Fibroblast of skin of back (primary cell): ENCODE measurements at regions not wholly inside any gene's neighbourhood (a gene's known extent, or its start where the extent isn't known, plus 50 kb on each side); places are given as distances from the start of the nearest gene placed in this dataset.

Experiments
- DNase-seq: peaks from one replicate; pipeline ENCODE4 v3.0.0-alpha.2; 2013

DNA sequence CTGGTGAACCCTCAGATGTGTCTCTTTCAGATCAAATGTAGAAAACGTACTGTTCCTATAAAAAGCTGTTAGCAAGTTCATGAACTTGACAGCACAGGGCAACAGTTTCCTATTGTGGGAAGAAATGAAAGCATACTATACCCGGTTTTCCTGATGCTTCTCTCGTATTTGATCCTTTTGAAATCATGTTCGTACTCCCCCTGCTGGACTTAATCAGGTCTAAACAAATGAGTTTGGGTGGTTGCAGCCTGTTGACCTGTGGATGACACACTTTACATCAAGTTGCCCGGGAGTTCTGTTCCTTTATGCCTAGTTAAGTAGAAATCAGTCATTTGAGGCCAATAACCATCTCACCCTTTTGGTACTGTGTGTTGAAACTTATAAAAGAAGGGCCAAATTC is 1992.3 kb downstream of the MAT2B start:
- DNase-seq = peak; percentile 9

DNA sequence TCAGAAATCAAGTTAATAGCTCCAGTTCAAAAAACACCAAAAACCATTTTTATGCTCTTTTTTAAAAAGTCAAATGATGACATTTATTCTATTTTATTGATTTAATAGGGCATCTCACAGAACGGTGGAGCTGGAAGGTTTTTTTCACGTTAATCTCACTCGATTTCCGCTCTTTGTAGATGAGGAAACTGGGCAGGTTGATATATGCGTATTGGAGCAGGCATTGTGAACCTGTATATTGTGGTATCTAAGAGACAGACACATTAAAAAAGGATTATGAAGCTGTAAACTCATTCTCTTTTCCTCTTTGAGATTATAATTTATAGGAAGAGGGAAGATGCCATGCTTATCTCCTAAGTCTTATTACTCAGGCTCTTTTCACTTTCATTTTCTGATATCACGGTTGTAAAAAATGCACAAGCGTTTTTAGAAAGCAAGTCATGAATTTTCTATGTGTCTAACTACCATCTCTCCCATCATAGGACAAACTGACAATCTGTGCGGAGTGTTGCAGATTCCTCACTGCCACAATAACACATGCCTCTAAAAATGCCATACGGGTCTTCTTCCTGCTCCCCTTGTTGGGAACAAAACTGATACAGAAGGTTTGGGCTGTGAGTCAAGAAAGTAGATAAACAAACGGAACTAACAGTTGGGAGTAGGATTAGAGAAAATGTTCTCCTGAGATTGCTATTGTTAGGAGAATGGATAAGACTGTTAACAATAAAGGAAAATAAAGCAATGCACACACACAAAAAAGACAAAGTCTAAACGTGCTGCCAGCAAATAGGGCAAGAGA is 1997.7 kb downstream of the MAT2B start:
- DNase-seq = peak; percentile 19

DNA sequence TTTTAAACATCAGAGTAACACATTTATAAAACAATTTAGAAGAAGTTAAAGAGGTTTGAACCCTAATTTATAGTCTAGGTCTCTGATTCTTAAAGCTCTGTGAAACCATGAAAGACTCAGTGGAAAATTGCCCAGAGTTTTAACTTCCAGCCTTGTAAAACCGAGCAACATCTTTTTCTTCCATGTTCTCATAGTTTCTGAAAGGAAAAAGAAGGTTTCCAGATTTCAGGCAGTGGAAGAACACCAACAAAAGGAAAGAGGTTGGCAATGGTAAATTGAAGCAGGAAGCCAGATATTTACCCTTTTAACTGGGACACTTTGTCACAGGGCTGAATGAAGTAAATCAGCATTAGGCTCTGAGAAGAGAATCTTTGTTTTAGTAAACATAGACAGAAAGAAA is 1999.3 kb downstream of the MAT2B start:
- no peak for DNase-seq

DNA sequence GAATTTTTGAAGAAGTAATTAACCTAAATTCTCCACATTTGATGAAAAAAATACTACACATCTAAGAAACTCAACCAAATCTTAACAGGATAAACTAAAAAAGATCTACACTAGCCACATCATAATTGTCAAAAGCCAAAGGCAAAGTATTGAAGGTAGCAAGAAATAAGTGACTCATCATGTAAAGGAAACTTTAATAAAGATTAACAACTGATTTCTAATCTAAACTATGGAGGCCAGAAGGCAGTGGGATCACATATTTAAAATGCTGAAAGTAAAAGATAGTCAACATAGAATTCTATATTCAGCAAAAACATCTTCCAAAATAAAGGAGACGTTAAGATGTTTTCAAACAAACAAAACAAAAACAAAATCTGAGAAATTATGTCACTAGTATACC is 2002.9 kb downstream of the MAT2B start:
- DNase-seq = no peak

DNA sequence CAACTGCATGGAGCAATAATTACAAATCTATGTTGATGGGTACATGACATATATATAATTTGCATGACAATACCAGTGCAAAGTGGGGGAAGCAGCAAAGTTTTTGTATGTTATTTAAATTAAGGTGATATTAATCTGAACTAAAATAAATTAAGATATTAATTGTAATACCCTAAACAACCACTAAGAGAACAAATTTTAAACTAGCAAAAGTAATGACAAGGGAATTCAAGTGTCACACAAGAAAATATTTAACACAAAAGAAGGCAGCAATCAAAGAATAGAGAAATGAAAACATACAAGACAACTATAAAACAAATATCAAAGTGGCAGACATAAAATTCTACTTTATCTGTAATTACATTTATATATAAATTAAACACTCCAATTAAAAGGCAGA is 2003.4 kb downstream of the MAT2B start:
- DNase-seq = no peak

DNA sequence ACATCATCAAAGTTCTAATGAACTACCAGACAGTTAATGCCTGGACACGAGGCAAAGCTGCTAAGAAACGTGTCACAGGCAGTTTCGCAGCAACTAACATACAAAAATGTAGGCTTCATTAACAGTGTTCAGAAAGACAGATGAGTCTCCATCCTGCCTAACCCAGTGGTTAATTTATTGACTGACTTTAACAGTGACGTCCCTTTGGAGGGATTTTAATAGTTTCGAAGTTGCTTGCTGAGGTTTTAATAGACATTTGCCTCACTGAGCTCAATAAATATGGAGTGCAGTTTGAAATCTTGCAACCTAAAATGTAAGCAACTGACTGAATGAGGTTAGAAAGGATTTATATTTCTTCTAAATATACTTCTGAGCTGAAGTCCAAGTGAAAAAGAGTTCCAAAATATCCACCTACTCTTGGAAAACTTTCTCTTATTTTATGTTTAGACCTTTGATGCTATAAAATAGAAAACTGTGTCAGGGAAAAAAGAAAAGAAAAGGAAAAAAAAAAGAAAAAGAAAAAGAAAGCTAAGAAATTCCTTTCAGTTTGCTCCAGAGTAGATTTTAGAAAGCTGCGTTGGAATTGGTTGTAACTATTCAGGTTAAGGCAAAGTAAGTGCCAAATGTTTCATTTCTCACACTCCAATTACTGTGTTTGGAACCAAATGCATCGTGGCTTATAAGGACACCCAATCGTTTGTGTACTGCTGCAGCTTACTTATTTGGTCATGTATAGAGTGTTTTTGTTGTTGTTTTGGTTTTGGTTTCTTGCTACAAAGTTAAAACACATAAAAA is 2016.6 kb downstream of the MAT2B start:
- no peak for DNase-seq

DNA sequence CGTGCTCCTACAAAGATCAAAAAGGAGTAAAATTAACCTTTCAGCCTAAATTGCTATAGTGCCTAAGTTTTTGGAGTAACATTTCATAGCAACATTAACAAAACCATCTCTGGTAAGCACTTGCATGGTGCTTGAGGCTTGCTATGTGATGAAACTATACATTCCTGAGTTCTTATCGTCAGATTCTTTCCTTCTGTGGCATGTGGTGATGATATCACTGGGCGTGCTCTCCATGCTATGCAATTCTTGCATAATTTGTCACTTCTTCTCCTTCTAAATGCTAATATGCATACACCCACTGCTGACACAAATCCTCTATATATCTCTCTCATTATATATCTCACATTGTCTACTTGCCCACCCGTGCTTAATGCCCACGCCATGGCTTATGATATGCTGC is 2019.9 kb downstream of the MAT2B start:
- DNase-seq = peak; percentile 79

DNA sequence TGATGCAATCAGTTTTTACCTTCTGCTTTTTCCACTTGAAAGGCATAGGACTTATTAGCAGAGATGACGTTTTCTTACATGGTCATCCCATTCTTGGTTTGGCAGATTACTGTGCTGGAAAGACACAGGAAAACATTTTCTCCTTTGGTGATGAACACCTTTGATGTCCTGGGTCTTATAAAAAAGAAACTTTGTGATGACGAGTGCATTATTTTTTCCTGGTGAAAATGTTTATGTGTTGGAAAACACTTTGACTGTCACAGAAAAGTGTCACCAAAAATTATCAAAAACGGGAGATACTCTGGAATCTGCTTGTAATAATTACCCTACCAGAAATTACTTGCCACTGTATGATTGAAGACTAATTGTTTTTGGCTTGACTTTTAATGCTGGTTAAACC is 2020.9 kb downstream of the MAT2B start:
- DNase-seq = no peak

DNA sequence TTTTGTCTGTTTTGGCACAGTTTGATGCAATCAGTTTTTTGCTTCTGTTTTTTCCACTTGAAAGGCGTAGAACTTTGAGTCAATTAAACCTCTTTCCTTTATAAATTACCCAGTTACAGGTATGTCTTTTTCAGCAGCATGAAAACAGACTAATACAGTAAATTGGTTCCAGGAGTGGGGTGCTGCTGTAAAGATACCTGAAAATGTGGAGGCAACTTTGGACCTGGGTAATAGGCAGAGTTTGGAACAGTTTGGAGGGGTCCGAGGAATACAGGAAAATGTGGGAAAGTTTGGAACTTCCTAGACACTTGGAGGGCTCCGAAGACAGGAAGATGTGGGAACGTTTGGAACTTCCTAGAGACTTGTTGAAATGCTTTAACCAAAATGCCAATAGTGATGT is 2022.2 kb downstream of the MAT2B start:
- DNase-seq = no peak

DNA sequence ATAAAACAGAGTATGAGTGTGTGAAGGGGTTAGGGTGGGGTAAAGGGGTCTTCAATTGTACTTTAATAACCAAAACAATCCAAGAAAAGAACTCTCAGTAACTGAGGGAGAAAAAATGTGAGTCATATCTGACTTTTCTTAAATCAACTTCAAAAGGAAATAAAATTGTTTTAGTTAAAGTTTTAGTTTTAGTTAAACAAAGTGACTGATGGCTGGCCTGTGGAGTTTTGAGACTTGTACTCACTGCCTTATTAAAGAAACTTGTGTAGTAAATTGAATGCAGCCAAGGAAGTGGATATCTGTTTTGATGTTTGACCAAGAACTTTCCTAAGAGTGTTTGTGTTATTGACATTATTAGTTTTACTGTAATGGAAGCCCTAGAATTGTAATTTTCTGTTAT is 2032.6 kb downstream of the MAT2B start:
- DNase-seq = peak; percentile 35

DNA sequence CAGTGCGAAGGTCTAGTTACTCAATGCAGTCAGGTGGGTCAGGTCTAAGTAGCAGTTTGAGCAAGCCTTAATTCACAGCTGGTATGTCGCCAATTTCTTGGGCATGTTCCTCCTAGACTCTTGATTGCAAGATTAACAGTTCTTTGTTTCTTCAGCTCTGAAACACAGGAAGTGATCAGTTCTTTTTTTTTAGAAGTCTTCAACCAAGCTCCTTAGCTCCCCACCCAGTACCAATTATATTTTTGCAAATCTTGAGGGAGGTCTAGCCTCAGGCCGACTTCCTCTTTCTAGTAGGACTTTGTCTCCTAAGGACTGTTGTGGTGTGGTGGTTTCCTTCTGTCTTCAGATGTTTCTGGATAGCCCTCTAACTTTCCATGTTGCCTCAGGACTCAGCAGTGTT is 2054.2 kb downstream of the MAT2B start:
- DNase-seq = no peak

DNA sequence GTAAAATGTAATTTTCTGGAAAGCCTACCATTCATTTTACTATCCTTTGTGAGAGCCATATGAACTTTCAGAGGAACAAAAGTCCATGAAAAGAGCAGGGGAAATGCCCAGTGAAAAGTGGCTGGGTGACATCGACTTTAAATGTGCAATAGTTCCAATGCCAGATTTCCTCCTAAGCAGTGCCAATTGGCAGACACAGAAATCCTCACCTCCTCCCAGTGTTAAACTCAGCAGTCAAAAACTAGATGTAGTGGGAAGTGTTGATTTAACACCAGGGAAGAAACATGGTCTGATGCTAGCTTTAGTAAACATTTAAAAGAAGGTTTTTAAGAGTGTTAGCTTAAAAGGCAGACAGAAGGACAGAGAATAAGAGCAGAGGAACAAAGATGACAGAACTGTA is 2055.2 kb downstream of the MAT2B start:
- no peak for DNase-seq

DNA sequence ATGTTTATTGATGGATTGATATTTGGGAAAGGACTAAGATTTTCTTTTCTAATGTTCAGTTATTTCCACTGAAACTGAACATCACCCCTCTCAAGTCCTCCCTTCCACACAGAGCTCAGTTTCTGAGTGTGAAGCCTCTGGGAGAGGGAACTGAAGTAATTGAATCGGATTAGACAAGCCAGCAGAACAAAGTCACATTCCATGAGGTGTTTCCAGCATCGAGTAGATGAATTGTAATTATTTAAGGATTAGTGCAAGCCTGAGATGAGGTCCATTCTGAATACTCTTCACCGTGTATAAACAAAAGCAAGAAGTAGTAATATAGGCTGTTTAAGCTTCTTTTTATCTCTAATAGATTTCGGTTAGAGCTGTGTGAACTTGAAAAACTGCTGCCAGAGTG is 2060.5 kb downstream of the MAT2B start:
- no peak for DNase-seq

DNA sequence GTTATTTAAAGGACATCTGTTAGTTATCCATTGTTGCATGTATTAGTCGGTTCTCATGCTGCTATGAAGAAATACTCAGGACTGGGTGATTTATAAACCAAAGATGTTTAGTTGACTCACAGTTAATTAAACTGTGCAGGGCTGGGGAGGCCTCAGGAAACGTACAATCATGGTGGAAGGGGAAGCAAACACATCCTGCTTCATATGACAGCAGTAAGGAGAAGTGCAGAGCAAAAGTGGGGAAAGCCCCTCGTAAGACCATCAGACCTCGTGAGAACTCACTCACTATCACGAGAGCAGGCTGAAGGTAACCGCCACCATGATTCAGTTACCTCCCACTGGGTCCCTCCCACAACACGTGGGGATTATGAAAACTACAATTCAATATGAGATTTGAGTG is 2064.1 kb downstream of the MAT2B start:
- no peak for DNase-seq

DNA sequence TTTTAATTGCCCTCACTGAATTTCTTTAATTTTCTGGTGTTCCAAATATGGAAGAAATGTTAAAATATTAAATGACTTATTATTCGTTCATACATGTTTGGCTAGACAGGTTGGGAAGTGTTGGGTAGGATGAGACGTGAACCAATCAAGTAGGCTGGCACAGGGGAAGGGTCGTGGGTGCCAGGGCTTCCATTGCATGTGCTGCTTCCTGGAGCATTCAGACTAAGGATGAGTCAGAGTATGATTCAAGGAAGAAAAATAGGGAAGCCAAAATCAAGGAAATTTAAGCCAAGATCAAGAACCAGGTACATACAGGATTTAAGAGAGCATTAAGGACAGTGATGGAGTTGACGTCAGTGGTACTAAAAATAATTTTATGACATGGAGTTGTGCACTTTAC is 2068.0 kb downstream of the MAT2B start:
- no peak for DNase-seq

DNA sequence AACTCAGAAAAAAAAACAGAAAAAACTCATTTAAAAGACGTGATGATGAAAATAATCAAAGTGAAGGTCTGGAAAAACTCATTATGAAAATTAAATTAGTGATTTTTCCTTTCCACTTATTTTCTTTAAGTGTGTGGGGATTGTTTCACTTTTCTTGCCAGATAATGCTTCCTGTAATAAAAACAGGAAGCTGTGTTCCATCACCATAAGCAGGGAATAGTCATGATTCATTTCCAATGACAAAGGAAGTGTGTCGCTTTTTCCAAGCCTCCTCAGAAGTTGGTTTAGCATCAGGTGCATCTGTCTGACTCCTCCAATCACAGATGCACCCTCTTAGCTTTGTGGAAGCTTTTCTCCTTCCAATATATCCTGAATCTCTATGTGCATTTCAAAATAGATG is 2068.7 kb downstream of the MAT2B start:
- no peak for DNase-seq

DNA sequence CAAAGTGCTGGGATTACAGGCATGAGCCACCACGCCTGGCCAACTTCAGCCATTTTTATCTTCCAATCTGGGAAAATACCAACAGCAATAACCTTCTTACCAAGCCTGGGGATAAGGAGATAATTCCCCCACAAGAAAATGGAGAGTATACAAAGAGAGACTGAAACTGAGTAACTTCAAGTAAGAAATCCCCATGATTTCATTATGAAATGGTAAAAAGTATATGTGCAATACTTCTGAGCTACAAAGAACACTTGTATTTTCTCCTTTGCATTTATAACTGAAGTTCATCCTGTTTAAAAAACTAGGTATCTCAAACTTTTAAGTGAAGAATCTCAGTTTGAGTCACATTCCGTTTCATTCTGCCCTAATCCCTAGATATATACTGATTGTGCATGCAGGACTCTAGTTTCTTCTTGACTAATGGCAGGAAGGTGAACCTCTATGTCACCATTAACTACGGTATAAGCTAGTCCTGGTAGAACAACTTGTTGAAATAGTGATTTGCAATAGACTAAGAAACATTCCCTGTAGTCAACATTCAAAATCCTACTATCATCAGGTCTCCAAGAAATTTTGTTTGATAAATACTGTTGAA is 2071.4 kb downstream of the MAT2B start:
- no peak for DNase-seq

DNA sequence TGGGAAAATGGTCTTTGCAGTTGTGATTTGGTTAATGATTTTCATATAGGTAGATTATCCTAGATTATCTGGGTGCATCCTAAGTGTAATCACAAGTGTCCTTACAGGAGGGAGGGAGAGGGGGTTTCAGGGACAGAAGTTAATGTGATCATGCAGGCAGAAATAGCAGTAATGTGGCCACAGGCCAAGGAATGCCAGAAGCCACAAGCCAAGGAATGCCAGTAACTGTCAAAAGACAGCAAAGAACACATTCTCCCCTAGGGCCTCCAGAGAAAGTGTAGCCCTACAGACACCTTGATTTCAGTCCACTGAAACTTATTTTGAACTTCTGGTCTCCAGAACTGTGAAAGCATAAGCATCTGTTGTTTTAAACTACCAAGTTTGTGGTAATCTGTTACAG is 2074.5 kb downstream of the MAT2B start:
- peak; percentile 5 for DNase-seq

DNA sequence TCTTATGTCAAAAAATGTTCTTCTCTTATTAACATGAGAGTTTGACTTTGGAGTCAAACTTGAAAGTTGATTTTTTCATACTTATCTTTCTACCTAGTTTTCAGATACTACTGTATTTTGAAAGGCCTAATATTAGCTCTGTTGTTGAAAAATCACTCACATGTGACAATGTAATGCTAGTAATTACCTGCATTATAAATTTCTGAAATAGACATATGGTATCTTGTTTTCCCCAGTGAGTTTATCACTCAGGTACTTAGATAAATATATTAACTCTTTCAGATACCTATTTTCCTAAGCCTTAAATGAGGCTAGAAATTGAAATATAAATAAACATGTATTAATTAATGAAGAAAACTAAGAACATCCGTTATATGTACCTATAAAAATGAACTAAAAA is 2089.3 kb downstream of the MAT2B start:
- no peak for DNase-seq

DNA sequence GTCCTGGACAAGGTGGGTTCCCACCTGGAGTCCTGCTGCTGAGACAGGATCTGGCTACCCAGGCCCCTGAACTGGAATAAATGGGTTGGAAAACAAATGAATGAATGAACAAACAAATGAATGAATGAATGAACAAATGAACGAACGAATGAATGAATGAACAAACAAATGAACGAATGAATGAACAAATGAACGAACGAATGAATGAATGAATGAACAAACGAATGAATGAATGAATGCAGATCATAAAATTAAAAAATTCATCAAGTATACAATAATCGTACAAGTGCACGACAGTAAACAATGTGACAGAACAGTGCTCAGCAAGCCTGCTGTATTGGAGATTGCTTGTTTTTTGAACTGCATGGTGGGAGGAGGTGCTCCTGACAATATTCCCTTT is 2097.1 kb downstream of the MAT2B start:
- no peak for DNase-seq

DNA sequence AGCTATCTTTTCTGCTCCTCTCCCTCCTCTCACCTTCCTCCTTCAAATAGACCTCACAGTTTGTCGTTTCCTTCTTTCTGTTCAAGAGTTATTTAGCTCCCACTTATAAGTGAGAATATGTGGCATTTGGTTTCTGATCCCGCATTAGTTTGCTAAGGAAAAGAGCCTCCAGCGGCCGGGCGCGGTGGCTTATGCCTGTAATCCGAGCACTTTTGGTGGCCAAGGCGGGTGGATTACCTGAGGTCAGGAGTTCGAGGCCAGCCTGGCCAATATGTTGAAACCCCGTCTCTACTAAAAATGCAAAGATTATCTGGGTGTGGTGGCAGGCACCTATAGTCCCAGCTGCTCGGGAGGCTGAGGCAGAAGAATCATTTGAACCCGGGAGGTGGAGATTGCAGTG is 2101.6 kb downstream of the MAT2B start:
- no peak for DNase-seq

DNA sequence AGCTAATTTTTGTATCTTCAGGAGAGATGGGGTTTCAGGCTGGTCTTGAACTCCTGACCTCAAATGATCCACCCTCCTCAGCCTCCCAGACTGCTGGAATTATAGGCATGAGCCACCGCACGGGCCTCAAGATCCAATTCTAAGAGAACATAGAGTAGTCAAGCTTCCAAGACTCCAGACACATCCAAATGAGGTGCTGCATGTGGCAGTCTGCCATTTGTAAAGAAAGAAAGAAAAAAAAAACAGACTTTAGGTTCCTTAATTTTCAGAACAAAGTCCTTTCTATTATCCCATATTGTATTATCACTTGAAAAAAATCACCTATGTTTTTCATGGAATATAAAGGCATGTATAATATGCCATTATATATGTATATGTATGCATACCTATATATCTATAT is 2104.5 kb downstream of the MAT2B start:
- no peak for DNase-seq

DNA sequence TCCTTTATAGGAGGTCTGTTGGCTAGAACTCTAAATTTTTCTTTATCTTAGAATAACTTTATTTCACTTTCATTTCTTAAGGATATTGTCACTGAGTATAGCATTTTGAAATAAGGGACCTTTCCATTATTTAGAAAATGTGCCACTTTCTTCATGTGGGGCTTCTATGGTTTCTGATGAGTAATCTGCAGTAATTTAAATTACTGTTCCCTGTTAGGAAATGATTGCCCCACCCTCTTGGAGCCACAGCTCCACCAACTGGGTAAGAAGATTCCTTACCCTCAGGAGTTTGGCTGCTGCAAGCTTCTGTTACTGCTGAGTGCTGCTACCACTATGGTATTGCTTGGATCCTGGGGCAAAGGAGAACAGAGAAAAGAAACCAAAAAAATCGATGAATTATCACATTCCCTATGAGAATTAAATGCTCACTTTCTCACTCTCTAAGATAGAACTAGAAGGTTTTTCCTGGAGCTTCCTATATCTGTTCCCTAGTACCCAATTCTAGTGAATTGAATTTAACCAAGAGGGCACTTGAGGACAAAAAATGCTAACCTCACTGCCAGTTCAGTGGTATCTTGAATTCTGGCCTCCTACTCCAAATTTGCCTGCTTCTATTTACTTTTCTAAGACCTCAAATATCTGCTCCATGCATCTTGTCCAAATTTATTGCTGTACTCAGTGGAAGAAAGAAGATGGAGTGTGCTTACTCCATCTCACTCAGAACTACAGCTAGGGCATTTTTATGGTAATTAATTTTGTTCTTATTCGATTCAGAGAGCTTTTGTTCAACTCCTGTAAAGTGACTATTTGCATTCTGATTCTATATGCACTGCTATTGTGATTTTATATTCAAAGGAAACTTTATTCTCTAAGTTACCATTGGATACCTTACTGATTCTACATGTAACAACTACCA is 2111.3 kb downstream of the MAT2B start:
- DNase-seq = no peak
